Gastroesophageal sphincter (tissue), 3 donors: ENCODE measurements at regions not wholly inside any gene's neighbourhood (a gene's known extent, or its start where the extent isn't known, plus 50 kb on each side); places are given as distances from the start of the nearest gene placed in this dataset.

Source experiments
- CTCF ChIP-seq, 4 experiments: fragments of 200-600 bp in 2 of 4; fragments of 450-650 bp in 2 of 4; sonication (generic) in 1 of 4; IDR thresholded peaks; one replicate each; pipeline ENCODE4 v1.5.1; 2017 to 2019; ENCODE audit warnings: antibody characterized with exemption in 4 of 4, mild to moderate bottlenecking in 2 of 4, moderate library complexity in 2 of 4
- POLR2A ChIP-seq, 2 donors: fragments of 450-650 bp; IDR thresholded peaks; one replicate each; pipeline ENCODE4 v1.6.1; 2017; ENCODE audit warnings: antibody characterized with exemption in 2 of 2, mild to moderate bottlenecking in 2 of 2, moderate library complexity in 1 of 2

- TF ChIP-seq CTCF (IDR thresholded peaks at IDR 0.05) (no peak), POLR2A (IDR thresholded peaks at IDR 0.05) (no peak)
Measured at GRCh38 chr11:27777033-27777432, 76.8 kb upstream of the BDNF start.
